HG02588 (cell line): ENCODE measurements at regions not wholly inside any gene's neighbourhood (a gene's known extent, or its start where the extent isn't known, plus 50 kb on each side); places are given as distances from the start of the nearest gene placed in this dataset.

Source experiments
- ATAC-seq: cut with Tn5 transposase; IDR thresholded peaks from one replicate; pipeline ENCODE4 v1.9.1; 2021; ENCODE audit warnings: mild to moderate bottlenecking, moderate library complexity; ENCODE audit not compliant: unreplicated experiment

DNA sequence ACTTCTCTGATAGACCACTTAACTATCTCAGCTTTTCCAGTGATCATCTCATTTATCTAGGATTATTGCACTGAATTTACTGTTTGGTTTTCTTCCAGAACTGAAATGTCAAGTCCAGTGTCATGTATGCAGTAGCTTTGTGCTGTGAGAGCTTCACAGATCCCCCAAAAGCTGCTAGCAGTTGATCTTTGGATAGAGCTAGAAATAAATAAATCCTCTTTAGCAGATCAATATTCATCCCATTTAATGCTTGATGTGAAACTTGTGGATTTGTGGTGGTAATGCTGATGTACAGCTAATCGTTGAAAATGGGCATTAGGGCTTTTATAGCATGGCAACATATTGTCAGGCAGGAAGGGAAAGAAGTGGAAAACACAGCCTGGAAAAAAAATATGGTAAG, 509.6 kb upstream of the FAM241A start:
- ATAC-seq, result no peak

DNA sequence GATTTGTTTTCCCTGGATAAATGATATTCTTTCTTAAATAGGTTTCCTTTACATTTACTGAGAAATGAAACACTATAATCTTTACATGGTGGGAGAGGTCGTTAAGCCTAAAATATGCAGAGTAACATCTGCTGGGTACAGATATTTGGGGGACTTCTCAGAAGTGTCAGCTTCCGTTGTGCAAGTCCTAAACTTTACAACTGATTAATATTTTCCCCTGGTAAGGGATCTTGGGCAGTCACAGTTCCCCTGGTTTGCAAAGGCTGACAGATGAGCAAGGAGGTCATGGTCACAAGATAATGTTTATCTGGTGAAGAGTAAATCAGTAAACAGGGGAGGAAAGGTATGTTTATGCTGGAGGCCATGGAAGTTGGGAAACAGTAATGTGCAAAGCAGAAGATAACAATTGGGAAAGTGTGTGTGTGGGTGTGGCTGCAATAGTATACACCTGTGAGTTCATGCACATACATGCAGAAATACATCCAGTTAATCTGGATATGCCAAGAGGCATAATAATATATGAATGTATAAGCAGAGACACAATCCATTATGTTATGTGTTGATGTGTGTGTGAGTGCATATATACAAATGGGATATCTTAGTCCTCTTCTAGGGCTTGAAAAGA, 508.2 kb upstream of the FAM241A start:
- no peak for ATAC-seq

DNA sequence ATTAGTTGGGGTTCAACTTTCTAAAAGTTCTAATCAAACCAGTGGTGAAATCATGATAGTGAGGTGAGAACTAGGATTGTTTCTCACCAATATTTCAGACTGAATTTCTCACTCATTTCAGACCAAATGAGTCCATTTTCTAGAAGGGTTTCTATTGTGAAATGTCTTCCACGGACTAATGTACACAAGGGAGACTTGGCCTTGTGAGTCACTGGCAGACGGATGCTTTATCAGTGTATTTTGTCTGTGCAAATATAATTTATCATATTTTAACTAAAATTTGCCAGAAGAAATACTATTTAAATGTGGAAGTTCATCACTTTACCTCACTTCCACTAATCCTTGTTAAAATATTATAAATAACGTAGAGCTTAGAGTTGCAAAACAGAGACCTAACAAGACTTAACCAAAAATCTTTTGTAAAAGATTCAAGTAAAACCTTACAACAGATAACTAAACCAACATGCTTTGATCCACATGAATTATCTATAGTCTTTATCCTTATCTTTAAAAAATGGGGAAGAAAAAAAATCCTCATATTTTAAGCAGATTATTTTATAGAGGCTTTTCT, 506.0 kb upstream of the FAM241A start:
- ATAC-seq, result no peak

DNA sequence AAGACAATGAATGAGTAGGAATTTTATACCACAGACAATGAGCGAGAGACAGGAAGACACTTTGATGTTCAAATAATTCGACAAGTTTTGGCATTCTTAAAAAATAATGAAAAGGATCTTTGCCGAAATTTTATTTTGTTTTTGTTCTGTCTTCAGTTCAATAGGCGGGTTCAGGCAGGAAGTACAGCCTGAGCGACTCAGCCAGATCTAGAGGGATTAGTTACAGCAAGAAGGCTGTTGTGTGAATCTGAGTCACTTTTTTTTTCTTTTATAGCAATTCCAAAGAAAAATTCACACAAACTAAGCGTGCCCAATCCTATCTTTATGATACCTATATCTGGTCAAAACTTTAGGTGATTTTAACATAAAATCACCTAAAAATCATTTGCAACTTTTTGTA, 505.4 kb upstream of the FAM241A start:
- no peak for ATAC-seq

DNA sequence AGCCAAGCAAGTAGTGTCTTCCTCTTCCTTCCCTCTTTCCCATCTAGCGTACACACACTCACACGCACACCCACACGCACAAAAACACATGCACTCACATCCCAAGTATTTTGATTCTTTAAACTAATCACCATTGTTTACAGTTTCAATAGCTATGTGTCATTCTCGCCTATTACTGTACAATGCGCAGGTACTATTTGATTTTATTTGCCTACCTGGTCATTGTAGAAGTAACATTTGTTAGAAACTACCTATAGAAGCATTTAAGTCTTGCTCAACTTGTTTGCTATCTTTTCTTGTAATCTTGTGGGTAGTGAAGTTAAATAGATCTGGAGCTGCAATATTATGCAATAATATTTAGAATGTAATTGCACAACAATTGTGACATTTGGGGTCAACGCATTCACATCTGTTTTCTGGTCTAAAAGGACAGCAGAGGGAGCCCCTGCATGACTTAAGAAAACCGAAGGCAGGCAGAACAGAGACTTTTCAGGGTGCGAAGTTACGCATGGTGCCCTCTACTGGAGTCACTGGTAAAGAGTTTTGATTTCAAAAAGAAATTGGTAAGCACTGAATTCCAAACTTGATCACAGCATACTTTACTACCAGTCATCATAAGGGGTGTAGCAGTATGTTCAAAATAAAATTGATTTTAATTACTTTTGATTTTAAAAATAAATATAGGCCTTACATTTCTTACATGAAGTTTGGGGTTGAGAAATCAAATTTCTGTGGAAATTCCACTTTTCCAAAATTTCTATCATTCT, 503.3 kb upstream of the FAM241A start:
- ATAC-seq, result peak; percentile 82

DNA sequence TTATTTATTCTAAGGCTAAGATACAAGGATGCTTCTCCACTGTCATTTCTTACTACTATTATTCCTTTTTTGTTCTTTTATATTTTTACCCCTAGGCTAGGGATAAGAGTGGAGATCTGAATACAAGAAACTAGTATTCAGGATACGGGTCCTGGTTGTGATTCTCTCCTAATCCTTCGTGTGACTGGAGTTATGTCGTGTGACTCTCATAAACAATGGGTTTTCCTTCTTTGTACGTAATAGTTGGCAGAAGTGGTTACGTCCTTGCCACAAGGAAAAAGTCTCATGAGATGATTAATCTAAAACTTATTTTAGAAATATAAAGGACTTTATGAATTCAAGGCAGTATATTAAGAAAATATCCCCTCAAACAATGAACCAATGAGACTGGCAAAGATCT, 497.2 kb upstream of the FAM241A start:
- ATAC-seq, result no peak

DNA sequence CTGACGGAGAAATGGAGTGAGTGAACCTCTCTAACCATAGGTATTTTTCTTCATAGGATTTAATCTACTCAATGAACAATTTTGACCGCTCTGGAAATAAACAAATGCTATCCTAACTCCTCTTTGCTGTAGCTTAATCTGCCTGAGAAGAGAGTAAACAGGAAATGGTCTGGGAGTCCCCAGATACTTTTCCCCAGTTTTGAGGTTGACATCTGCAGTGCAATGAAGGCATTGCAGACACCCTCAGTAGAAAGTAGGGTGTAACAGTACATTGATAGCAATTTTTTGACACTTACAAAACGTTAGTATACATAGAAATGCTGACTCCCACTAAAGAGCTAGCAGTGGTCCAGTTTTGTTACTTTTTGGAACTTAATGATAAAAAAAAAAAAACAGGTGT, 495.9 kb upstream of the FAM241A start:
- ATAC-seq, result peak; percentile 61

DNA sequence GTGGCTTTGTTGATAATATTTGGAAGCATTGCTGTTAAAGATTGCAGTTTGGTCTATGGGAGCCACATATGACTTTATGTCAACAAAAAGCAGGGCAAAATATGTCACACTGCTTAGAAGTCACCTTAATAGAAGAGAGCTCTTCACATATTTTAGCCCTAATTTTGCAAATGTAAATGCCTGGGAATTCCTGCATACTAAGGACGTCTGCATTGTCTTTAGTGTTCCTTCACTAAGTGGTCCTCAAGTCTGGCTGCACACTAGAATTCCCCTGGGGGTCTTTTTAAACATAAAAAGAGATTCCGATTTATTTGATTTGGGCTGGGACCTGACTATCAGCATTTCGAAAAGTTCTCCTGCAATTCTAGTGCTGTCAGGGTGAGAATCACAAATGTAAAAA, 495.1 kb upstream of the FAM241A start:
- no peak for ATAC-seq

DNA sequence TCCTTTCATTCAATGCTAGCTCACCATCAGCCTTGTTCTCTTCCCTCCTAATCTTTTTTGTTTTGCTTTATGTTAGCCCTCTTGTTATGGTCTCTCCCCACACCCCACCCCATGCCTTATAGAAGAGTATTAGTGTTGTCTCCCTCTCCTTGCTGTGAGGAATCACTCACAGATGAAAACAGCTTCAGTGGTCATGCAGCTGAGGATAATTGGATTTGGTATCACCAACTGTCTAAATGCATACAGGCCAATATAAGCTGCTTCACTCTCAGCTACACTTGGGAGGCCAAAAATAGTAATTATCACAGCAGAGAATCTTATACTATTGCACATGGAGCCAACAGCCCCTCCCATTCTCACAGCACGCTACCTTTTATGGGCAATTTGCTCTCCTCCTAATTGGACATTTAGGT, 494.6 kb upstream of the FAM241A start:
- ATAC-seq, result no peak

DNA sequence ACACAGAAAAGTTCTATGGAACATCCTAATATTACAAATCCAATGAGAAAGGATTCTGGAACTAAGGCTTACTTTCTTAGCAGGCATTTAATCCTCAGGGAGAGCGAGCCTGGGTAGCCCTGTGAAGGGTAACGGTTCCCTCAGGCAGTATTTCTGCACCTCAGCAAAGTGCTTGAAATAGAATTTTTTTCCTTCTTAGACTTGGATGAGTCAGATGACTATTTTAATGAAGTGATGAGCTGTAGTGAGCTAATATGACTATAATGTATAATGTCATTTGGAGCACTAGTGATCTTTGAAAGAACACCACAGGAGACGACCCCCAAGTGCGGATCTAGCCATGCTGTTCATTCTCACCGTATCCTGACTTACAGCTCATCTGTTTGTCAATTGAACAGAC, 493.0 kb upstream of the FAM241A start:
- ATAC-seq, result no peak

DNA sequence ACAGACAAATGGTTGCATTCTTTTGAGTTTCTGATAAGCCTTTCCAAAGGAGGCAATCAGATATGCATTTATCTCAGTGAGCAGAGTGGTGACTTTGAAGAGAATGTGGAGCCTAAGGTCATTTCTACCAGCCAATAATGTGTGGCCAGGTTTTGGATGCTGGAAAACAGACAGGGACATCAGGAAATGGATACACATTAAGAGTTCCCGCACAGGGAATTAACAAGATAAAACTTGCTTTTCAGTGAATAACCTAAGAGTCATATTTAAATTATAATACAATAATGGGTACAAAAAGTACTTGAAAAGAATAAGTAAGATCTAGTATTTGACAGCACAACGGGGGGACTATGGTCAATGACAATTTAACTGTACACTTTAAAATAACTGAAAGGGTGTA, 492.3 kb upstream of the FAM241A start:
- no peak for ATAC-seq

DNA sequence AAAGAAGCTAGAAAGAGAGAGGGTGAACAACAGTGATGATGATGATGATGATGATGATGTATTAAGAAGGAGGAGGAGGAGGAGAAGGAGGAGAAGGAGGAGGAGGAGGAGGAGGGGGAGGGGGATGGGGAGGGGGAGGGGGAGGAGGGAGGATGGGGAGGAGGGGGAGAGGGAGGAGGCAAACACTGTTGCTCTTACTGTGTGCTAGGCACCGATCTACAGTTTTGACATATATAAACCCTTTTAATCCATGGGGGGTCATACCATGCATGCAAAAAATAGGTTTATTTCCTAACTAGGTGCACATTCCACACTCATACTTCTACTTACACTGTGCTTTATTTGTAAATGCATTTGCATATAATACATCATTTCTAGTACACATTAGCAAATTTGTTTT, 482.8 kb upstream of the FAM241A start:
- no peak for ATAC-seq

DNA sequence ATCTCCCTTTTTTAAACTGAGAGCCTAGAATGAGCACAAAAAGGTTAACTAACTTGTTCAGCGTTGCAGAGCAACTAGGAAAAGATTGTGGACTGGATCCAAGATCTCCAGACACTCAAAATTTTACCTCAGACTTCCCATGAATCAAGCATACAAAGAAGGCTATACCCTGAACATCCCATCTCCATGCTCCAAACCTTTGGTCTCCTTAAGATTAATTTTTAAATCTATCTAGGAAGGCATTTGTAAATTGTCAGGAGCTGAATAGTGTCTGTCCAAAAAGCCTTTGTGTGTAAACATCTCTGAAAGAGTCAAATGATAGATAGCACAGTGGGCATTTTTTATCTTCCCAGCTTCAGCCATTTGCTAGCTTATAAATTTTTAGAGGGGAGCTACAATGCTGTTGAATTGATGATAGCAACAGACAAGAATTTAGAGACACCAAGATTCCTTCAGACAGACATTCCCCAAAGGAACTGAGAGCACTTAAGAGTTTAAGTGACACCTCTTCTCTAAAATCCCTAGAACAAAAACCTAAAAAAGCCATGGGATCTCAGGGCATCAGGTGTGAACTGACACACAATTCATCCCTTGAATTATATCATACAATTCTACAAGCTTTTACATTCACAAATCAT, 480.8 kb upstream of the FAM241A start:
- ATAC-seq, result no peak

DNA sequence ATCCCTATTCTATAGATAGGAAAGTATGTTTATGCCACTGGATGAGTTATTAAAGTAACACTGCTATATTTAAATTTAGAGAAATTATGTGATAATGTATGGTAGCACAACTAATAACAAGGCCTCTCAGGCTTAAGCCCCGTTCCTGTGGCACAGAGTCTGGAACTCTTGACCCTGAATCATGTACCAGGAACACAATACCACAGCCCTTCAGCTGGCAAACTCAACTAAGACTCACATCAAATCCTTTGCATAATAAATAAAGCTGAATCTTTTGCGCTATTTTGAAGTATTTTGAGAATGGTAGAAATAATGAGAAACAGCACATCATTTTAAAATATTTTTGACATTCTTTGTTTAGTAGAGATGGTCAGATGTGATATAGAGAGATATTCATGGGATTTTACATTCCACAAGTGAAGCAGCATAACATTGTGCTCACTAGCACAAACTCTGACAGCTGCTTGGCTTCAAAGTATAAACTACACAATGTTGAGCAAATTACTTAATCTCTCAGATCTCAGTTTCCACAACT, 478.4 kb upstream of the FAM241A start:
- ATAC-seq, result no peak

DNA sequence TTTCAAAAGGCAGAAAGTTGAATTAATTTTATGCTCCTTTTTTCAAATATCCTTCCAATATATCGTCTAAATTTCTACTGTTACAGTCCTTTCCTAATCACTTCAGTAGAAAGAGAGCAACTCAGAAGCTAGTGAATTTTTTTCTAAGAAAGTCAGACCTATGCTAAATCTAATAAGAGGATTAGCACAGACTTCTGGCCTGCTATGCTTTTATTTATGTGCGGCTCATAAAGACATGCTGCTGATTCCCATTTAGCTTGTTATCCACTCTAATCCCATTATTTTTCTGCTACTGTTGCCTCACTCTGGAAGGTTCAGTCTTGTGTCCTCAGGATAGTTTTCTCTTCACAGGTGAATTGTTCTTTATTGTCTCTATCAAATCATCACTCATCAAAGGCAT, 473.5 kb upstream of the FAM241A start:
- no peak for ATAC-seq

DNA sequence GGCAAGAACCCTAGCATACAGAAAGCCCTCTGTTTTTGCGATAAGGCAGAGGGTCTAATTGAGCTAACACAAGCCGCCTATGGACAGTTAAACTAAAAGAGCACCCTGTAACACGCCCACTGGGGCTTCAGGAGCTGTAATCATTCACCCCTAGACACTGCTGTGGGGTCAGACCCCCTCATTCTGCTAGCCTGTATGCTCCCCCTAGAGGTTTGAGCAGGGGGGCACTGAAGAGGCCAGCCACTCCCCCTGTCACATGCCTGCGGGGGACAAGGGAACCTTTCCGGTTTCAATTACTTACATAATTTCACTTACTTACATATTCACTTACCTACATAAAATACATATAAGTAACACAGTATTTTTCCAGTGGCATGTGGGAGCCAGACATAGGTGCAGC, 469.5 kb upstream of the FAM241A start:
- ATAC-seq, result no peak

DNA sequence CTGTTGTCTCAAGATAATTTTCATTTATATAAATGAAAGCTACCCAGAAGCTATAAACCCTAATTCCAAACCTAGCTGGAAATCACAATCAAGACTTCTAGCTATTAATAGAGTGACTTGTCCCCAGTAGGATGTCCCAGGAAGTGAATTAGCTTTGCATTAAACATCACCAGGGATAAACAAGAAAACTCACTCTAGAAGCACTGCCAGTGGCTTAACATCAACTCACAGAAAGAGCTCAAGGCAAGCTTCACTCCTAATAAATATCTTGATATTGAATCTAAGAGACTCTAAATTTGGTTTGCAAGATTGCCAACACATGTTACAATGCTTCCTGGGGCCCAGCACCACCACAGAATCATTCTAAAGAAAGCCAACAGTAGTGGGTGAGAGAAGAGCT, 468.7 kb upstream of the FAM241A start:
- ATAC-seq, result no peak

DNA sequence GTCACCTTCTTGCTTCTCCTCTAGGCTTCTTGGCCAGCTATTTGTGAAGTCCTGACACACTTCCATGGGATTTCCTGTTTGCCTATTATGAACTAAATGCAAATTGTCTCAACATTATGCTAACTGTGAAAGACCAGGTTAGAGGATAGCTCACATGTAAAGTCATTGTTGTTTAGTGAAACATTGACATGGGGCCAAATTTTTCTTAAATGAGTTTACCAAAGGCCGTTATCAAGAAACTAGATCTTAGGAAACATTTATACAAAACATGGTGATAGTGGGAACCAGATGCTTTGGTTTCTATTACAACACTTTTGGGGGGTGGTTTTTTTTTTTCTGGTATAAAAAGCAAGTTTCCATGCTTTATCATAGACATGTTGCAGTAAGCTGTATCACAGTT, 466.8 kb upstream of the FAM241A start:
- ATAC-seq, result no peak

DNA sequence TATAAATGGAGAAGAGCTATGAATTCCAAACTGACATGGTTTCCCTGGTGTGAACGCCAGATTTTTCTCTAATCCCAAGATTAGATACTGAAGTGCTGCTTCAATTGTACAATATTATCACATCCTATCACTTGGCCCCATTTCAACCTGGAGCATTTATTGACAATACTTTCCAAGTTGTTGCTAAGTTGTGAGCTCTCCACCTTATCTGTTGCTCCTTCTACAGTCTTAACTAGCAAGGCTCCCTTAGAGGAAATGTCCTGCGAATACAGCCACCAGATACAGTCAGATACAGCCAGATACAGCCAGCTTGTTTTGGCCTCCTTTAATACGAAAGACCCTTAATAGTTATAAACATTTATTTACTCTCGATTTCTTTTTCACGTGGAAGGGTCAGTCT, 466.3 kb upstream of the FAM241A start:
- ATAC-seq, result no peak

DNA sequence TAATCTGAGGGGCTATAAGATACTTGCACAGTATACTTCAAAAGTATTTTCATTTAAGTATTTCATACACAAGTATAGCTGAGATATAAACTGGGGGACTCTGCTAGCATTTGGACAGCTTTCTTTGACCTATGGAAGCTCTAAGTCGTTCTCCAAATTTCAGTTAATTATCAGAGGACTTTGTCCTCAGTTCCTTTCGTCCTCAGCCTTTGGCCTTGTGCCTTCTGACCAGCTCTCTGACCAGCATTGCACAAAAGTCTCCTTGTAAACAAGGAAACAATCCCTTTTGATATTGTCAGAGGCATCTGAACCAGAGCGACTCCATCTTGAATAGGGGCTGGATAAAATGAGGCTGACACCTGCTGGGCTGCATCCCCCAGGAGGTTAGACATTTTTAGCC, 464.0 kb upstream of the FAM241A start:
- ATAC-seq, result no peak

DNA sequence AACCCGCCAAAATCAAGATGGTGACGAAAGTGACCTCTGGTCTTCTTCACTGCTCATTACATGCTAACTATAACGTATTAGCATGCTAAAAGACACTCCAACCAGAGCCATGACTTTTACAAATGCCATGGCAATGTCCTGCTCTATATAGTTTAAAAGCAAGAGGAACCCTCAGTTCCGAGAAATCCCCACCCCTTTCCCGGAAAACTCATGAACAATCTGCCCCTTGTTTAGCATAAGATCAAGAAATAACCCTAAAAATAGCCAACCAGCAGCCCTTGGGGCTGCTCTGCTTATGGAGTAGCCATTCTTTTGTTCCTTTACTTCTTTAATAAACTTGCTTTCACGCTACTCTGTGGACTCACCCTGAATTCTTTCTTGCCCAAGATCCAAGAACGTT, 463.5 kb upstream of the FAM241A start:
- no peak for ATAC-seq

DNA sequence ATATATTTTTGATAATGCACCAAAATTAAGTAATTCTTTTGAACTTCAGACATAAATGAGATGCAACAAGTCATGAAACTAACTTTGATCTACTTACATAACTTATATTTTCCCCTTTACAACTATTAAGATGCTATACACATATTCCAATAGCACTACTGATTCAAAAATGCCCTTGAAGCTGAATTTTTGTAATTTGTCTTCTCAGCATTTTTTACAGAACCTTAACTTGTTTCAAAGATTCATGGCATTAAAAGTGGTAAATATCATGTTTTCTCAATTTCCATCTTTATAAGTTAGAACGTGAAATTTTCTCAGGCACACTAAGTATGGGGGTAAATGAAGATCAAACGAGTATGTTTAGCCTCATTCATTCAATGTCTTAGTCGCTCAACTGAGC, 460.0 kb upstream of the FAM241A start:
- no peak for ATAC-seq
